RKO (cell line): ENCODE measurements at regions not wholly inside any gene's neighbourhood (a gene's known extent, or its start where the extent isn't known, plus 50 kb on each side); places are given as distances from the start of the nearest gene placed in this dataset.

Experiments
- DNase-seq: peaks from one replicate; pipeline ENCODE4 v3.0.0-alpha.2; 2016; ENCODE audit warnings: low spot score

- no peak for DNase-seq
Observed at GRCh38 chr1:103854279-103854678, 104.6 kb downstream of the AMY1C start.

- DNase-seq: peak; percentile 23
Observed at GRCh38 chr1:103859721-103860120, 110.0 kb downstream of the AMY1C start.

- no peak for DNase-seq
Observed at GRCh38 chr1:103898576-103899345, 149.1 kb downstream of the AMY1C start.

- DNase-seq: peak; percentile 4
Observed at GRCh38 chr1:103900005-103900404, 150.3 kb downstream of the AMY1C start.

- no peak for DNase-seq
Observed at GRCh38 chr1:103901072-103901471, 151.4 kb downstream of the AMY1C start.

- DNase-seq: no peak
Observed at GRCh38 chr1:103905363-103905762, 155.7 kb downstream of the AMY1C start.

- DNase-seq: no peak
Observed at GRCh38 chr1:103911450-103911849, 161.8 kb downstream of the AMY1C start.

GRCh38 chr1:103917795-103918194 lies 168.1 kb downstream of the AMY1C start:
- no peak for DNase-seq

GRCh38 chr1:103931891-103932290 lies 182.2 kb downstream of the AMY1C start:
- no peak for DNase-seq

- no peak for DNase-seq
Observed at GRCh38 chr1:103937763-103938357, 188.2 kb downstream of the AMY1C start.

GRCh38 chr1:103941086-103941485 lies 191.4 kb downstream of the AMY1C start:
- no peak for DNase-seq

GRCh38 chr1:103942029-103942428 lies 192.3 kb downstream of the AMY1C start:
- no peak for DNase-seq

- no peak for DNase-seq
Observed at GRCh38 chr1:103945774-103946173, 196.1 kb downstream of the AMY1C start.

GRCh38 chr1:103948526-103948925 lies 198.8 kb downstream of the AMY1C start:
- DNase-seq: peak; percentile 53

- no peak for DNase-seq
Observed at GRCh38 chr1:103949779-103950178, 200.1 kb downstream of the AMY1C start.

- no peak for DNase-seq
Observed at GRCh38 chr1:103953386-103953785, 203.7 kb downstream of the AMY1C start.

- DNase-seq: no peak
Observed at GRCh38 chr1:103958699-103959098, 209.0 kb downstream of the AMY1C start.

GRCh38 chr1:103959565-103959964 lies 209.9 kb downstream of the AMY1C start:
- no peak for DNase-seq

- no peak for DNase-seq
Observed at GRCh38 chr1:103960045-103960444, 210.3 kb downstream of the AMY1C start.

- no peak for DNase-seq
Observed at GRCh38 chr1:103960710-103961109, 211.0 kb downstream of the AMY1C start.

GRCh38 chr1:103986792-103987191 lies 237.1 kb downstream of the AMY1C start:
- no peak for DNase-seq

GRCh38 chr1:103997631-103998030 lies 247.9 kb downstream of the AMY1C start:
- DNase-seq: no peak

- no peak for DNase-seq
Observed at GRCh38 chr1:104018922-104019674, 269.4 kb downstream of the AMY1C start.
